NCI-H774 (cell line): ENCODE measurements at regions not wholly inside any gene's neighbourhood (a gene's known extent, or its start where the extent isn't known, plus 50 kb on each side); places are given as distances from the start of the nearest gene placed in this dataset.
A peak's percentile ranks its signal among the peaks of the same experiment; 100 is the strongest.

Experiments used
- DNase-seq: peaks from one replicate; lab custom pipeline; 2025; lab: John Stamatoyannopoulos, UW

DNA sequence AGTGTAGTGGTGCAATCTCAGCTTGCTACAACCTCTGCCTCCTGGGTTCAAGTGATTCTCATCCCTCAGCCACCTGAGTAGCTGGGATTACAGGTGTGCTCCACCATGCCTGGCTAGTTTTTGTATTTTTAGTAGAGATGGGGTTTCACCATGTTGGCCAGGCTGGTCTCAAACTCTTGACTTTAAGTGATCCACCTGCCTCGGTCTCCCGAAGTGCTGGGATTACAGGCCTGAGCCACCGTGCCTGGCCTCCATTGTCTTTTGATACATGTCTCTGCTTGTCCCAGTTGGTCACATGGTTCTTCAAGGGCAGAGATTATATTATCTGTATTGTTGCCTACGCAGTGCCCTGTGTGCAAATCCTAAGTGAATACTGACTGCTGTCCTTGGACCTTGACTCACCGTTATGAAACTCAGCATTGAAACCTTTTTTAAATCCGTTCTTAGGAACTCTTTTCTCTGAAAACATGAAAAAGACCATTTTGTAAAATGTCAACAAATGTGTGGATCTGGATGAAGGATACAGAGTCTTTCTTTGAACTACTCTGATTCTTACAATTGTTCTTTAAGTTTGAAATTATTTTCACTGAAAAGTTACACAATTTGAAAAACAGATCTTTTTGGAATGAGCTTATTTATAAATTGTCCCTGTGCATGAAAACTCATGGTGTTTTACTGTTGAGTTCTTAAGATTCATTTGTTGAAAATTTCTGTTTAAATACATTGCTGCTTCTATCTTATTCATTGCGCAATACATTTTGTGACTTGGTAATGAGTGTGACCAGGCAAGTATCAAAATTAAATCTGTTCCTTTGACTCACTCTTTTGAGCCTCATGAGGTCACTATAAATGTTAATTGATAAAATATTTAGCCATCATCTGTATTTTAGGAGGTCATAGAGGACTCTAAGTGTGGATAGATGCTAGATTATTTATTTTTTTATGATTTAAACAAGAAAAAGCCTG lies 293.5 kb downstream of the UTRN start:
- no peak for DNase-seq

DNA sequence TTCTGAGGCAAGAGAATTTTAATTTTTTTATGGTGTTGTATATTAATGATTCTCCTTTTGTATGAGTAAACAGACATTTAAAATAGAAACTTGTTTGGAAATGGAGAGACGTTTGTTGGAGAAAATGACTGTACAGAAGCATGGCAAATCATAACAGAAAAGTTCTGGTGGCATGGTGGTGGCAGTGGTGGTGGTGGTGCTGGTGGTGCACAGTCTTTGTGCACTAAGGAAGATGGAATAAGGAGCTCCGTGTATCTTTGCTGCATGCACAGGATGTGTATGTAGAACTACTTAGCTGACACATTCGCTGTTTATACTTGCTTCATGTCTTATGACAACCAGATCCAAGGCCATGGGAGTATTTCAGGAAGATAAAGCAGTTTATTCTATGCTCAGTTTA lies 294.9 kb downstream of the UTRN start:
- DNase-seq: no peak

DNA sequence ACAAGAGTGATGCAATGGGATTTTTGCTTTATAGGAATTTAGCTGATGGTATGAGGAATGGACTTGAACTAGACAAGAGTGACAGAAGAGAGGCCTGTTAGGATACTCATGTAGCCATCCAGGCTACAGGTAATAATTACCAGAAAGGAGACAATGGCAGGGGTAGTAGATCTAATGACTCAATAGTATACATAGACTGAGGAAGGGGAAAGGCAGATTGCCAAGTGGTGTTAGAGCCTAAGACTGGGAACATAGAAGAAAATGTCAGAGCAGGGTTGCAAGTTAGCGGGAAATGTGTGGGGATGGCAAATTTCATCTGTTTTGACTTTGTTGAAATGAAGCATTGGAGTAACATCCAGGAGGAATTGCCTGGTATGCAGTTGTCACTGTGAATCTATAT lies 295.6 kb downstream of the UTRN start:
- no peak for DNase-seq

DNA sequence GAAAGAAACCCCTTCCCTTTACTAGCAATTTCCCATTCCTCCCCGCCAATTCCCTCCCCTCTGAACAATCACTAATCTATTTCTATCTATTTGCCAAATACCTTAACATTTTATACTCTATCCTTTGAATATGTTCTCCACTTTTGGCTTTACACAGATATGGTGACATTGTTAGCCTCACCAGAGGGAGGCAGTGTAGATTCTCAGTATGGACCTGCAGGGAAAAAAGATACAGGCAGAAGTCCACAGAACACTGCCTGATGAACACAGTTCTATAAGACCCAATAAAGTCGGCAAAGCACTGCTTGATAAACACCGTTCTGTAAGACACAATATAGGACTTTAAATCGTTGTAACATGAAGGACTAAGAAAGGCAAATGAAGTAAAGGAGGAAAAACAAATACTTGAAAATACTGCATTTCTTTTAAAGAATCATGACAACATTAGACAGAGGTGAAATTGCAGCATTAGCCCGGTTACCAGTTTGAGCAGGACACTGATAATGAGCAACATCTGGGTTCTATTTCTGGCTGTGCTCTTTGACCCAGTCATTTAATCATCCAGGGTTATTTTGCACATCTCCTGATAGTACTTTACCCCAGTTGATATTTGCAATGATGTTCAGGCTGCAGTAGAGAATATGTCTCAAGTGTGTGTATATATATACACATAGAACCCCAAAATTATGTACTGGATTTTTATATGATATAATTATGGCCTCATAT lies 296.8 kb downstream of the UTRN start:
- DNase-seq: peak; percentile 45

DNA sequence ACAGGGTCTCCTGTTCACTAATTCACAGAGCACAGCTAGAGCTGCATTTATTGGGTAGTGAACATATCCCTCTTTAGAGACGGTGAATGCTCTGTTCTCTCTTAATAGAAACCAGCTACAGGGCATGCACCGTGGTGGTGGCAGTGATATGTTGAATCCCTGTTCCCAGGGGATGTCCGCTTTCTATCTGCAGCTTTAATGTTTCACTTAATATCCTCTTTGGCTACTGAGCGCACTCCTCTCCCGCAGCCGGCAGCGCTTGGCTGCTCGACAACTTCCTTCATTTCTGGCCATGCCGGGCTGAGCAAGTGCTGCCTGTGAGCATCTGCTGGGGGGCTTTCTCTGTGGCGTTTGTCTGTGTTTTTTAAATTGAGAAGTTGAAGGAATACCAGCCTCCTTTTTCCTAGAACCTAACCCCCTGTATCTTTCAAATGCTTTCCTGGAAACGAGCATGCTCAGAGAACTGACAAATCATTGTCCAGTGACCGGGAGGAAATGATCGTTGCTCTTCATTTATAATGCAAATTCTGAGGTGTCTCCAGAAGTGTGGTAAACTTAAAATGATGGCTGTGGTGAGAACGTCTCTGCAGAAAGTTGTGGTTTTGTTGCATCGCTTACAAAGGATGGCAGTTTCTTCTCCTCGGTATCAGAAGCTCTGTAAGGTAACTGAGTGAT lies 297.9 kb downstream of the UTRN start:
- DNase-seq: peak; percentile 61

DNA sequence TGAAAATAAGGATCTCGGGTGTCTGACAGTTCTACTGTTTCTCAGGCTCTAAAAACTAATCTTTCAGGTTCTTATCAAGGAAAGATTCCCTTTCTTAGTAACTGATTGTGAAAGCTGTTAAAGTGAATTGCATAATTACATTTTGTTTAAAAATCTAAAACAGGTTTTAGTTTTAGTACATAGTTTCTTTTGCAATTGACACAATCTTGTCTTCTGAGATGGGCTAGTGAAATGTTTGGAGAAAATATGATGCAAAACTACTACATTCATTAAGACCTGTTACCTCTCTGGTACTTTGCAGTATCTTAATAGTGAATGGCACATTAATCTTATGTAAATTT lies 298.4 kb downstream of the UTRN start:
- DNase-seq: no peak

DNA sequence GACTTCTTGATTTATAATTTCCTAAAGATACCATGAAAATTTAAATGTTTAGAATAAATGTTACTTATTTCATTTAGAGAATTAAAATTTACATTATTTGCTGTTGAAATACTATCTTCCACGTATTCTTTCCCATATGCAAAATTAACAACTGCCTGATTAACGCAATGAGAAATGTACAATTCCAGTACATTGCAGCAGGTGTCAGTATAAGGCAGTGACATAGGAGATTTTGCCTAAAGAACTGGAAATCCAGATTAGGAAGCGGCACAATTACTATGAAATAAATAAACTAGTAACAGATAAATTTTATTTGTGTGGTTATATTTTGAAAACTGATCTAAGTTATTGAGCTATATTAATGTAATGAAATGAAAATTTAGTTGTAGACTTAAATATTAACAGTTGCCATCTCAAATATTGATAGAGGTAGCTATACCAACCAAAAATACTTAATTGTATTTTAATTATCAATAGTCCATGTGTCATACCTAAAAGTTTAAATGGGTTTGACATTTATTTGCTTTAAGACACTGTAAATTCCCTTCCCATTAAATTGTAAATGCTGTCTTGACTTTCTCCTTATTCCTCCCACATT lies 300.2 kb downstream of the UTRN start:
- DNase-seq: peak; percentile 70

DNA sequence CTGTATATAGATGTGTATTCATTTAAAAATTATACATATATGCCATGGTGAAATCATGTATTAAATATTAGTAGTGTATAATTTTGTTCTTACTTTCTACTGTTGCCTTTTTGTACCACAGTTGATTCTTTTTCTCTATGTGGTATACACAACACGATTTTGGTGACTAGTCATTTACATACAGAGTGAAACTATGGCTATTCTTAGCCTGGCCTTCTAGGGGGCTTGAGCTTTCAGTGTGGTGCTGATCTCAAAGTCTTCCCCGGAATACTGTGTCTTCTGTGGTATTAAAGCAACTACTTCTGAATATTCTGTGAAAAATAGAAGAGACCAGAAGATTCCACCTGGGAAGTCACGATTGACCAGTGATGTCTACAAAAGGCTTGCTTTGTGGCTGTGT lies 301.9 kb downstream of the UTRN start:
- DNase-seq: peak; percentile 20

DNA sequence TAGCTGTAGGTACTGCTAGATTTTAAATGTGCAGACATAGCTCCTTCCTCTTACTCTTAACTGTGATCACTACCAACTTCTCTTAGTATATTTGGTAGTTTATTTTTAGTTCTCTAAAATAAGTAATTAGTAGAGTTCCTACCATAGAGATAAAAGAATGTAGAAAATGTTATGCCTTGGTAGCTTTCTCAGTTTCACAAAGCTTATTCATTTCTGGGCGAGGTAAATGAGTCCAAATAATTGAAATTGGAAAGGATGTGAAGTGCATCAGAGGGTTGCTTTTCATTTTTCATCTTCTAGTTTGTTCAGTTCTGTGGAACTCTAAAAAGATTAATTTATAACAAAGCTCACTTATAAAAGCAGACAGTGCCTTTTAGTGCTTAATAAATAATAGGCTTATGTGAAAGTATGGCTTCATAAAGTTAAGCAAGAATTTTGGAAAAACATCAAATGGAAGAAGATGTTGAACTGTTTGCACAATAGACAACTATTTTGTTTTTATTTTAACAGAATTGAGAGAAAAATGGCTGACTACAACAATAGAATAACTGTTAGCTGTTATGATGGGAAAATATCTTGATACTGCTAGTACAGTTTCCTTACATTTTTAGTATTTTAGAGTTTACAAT lies 303.7 kb downstream of the UTRN start:
- no peak for DNase-seq

DNA sequence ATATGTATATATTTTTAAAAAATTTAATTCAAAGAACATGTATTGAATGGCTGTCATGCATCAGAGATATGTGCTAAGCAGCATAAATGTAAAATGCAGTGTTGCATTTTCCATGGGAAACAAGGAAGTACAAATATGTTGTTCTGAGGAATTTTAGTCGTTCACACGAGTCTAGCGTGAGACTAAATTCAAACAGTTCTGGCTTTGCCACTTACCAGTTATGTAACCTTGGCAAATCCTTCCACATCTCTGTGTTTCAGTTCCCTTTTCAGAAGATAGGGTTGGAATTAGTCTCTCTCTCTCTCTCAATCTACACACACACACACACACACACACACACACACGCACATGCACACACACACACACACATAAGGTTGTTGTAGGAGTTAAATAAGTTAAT lies 305.4 kb downstream of the UTRN start:
- DNase-seq: no peak

DNA sequence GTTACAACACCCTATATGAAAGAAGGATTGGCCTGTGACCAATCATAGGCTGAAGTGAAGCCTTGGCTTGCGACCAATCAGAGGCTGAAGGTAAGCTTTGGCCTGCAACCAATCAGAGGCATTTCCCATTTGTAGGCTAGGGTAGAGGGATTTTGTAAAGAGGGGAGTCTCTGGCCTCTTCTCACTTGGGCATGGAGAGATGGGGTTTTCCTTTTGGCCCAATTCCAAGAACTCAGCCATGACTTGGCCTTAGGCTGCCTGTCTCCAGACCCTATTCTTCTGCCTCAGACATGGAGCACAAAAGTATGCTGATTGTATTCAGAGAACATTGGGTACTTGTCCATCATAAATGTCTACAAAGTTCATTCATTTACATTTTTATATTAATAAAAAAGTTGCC lies 308.3 kb downstream of the UTRN start:
- DNase-seq: no peak

DNA sequence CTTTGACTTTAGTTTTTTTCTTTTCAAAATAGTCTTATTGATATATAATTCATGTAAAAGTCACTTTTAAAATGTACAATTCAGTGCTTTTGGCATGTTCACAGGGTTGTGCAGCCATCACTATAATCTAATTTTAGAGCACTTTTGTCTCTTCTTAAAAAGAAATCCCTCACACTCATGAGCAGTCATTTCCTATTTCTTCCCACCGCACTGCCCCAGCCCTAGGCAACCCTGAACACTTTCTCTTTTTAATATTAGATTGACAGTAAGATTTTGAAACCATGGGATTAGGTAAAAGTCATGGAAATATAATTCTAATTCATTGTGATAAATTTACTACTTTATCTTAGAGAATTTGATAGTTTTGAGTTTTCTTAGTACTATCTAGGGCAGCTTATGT lies 309.4 kb downstream of the UTRN start:
- DNase-seq: no peak

DNA sequence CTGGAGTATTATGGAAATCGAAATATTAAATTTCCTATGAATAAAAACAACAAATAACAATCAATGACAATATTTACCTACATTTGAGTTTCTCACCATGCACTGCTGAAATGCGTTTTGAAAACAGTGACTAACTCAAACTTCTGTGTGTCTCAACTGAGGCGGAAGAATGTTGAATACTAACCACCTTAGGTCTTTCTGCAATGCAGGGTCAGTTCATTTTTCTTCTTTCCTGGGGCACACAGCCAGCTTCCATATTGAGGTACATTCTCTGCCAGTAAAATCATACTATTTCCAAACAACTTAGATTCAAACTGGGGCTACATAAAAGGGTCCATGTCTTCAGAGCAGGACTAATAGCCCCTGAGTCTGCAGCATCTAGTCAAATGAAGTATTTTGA lies 310.1 kb downstream of the UTRN start:
- no peak for DNase-seq

DNA sequence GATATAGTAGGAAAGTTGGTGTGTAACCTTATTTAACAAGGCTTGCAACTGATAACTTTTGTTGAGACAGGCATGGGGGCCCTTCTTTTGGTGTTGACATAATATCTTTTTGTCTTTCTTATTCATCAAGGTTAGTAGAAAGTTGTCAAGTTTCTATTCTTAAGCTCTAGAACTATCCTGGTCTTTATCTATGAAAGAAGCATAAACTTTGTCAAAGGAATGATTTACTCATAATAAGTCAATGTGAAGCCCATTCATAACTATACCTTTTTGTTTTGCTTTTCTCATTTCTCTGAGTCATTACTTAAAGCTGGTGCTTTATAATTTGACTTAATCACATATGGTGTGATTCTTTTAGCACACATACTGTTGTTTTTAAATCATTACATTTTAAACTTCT lies 312.4 kb downstream of the UTRN start:
- DNase-seq: no peak

DNA sequence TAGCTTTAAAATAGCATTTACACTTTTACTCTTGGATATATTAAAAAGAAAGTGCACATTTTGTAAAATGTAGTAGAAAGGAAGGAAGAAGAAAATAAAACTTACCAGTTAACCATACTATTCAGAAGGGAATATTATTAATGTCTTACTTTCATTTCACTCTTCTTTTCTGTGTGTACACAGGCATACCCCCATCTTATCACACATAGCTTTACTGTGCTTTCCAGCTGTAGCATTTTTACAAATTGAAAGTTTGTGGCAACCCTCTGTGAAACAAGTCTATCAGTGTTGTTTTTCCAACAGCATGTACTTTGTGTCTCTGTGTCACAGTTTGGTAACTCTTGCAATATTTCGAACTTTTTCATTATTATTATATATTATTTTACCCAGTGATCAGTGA lies 314.5 kb downstream of the UTRN start:
- no peak for DNase-seq

DNA sequence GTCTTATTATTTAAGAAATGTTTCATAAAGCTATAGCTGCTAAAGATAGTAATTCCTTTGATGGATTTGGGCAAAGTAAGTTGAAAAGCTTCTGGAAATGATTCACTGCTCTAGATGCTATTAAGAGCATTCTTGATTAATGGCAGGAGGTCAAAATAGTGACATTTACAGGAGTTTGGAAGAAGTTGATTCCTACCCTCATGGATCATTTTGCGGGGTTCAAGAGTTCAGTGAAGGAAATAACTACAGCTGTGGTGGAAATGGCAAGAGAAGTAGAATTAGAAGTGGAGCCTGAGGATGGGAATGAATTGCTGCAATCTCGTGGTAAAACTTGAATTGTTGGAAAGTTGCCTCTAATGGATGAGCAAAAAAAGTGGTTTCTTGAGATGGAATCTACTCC lies 316.1 kb downstream of the UTRN start:
- no peak for DNase-seq

DNA sequence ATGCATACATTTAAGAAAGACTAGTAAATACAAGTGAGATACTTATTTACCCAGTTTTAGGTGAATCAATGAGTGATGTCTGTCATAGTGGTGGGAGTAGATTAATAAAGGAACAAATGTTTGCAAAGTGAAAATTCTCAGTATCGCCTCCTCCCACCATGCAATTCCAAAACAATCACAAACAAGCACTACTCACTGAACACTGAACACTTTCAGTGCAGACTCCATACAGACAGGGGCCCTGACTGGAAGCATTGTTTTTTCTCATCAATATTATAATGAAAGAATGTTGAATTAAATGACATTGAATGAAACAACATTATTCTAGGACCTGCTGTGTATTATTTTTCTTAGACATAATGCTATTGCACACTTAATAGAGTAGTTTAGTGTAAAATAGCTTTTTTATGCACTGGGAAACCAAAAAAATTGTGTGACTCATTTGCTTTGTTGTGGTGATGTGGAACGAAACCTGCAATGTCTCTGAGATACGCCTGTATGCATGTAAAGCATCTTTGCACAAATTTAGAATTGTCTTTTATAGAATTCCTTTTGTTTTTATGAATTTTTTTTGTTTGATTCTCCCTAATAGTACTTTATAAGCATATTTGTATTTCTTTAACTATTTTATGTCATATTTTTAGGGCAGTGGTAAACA lies 317.5 kb downstream of the UTRN start:
- DNase-seq: no peak

DNA sequence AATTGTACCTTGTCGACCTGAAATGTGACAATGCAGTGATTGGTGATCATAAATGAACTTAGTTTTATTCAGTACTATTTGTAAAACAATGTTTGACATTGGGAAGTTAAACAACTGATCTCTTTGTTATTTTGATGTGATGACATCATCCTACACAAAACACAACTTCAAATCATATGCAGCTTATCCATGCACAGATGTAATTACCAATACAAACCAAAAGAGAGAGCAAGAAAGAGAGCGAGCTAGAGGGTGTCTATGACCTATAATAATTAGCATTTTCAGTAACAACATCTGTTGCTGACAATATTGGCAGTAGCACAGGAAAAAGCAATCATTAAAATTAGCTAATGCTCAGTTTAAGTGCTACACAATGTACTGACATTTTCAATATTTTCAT lies 320.9 kb downstream of the UTRN start:
- no peak for DNase-seq

DNA sequence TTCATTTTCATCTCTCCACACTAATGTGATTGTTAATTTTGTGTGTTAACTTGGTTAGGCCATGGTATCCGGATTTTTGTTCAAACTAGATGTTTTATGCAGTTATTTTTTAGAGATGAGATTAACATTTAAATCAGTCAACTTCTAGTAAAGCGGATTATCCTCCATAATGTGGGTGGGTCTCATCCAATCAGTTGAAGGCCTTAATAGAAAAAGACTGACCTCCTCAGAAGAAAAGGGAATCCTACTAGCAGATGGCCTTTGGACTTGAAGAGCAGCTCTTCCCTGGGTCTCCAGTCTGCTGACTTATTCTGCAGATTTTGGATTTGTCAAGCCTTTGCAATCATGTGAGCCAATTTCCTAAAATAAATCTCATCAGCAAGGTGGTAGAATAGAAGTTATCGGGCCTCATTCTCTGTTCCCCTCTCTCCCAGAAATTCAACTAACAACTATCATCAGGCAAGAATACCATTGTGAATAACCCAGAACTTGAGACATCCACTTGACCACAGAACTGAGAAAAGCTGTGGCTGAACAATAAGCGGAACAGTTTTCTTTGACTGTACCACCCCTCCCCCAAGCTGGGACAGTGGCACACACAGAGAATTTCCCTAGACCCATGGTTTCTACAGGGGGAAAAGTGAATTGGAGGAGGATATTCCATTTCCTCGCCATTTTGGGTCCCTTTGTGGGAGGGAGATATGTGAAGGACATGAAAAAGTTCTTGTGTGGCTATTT lies 323.0 kb downstream of the UTRN start:
- no peak for DNase-seq

DNA sequence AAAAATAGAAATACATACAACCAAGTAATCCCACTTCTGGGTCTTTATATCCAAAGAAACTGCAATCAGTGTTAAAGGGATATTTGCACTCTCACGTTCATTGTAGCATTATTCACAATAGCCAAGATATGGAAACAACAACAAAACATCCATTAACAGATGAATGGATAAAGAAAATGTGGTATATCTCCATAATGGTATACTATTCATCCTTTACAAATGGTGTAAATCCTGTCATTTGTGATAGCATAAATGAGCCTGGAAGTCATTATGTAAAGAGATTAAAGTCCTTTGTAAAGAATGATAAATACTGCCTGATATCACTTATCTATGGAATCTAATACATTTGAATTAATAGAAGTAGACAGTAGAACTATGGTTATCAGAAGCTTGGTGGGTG lies 327.7 kb downstream of the UTRN start:
- DNase-seq: no peak

DNA sequence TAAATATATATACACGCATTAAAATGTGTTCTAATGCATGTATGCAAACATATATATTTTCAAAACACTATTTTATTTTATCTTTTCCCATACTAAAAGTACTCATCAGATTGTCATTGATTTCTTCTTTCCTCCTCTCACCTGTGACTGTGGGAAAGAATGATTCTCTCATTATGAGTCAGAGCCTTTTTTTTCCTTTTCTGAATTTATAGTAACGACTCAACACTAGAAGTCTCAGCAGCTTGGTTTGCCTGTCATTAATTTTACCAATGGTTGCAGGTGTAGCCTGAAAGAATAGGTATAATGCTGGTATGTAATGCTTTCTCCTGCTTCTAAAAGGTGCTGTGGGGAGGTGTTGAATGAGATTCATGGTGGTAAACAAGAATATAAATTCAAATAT lies 328.7 kb downstream of the UTRN start:
- DNase-seq: no peak
